ENCODE measurements at regions not wholly inside any gene's neighbourhood (a gene's known extent, or its start where the extent isn't known, plus 50 kb on each side); places are given as distances from the start of the nearest gene placed in this dataset.

DNA sequence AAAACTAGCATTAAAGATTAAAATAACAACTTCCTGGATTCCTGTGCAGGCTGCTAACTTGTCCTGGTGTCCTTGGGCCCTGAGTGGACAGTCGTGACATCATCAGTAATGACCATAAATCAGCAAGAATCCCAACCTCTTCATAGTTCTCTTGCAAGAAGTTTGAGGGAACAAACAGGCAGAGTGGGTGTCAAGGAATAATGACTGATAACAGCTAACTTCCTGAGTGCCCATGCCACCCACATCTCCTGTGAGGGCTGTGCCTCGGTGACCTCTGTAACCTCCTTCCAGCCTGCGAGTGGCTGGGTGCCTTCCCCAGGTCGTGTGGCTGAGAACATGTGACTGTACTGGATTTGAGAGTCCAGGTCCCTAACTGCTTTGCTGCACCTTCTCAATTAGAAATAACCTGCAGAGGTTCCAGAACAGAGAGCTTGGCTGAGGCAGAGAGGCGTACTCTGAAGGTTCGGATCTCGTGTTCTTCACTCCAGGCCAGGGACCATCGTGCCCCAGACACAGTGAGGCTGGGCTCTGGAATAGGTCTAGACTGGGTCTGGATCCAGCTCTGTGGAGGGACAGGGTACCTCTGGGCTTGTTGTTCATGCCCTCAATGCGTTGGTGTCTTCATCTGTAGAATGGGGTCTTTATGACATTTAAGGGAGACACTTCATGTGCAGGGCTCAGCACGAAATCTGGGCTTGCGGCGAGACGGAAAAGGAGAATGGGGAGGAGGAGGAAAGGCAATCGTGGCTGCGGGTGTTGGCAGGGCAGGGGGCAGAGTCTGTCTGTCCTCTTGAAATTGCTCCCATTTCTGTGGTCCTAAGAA lies 313.1 kb upstream of the ZNF32 start:
- Mint-ChIP-seq H3K36me3 (ENCODE audit: insufficient read depth) (no peaks in the 10 kb centered on the region), H3K4me3 (no peak overlapping the region), H3K27ac (ENCODE audit: low read depth) (no peak overlapping the region), H3K27me3 (peaks cover 53% of the 10 kb centered on the region), H3K9me3 (no peaks in the 10 kb centered on the region), H3K4me1 (no peaks in the 10 kb centered on the region)
- no peak for ATAC-seq (replicated peaks; ENCODE audit: extremely low read depth, poor library complexity, severe bottlenecking)
- peak in 1 of 2 donors; percentile 6 for DNase-seq (ENCODE audit: low spot score in 2 of 2)

DNA sequence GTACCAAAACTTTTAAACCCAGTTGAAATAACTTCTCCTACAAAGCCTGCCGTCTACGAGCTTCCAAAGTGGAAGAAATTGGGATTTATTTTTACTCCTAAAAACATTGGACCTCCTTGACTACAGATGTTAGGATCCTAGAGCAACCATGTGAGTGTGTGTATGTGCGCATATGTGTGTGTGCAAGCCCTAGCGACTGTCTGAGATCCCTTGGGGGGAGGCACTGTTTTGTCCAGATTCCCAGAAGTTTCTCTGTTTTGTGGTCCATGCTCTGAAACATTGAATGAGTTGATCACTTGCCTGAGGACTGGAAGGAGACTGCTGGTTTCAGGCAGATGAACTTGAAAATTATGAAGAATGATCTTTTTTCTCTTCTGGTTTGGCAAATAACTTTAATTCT lies 312.3 kb upstream of the ZNF32 start:
- no peak overlapping the region for H3K4me3 Mint-ChIP-seq
- peaks cover 55% of the 10 kb centered on the region for H3K27me3 Mint-ChIP-seq
- ATAC-seq (replicated peaks; ENCODE audit: extremely low read depth, poor library complexity, severe bottlenecking) (no peak), DNase-seq (ENCODE audit: low spot score in 2 of 2) (no peak)
- no peaks in the 10 kb centered on the region for H3K4me1 Mint-ChIP-seq
- H3K27ac Mint-ChIP-seq (ENCODE audit: low read depth) = no peak overlapping the region
- H3K9me3 Mint-ChIP-seq = no peaks in the 10 kb centered on the region
- no peaks in the 10 kb centered on the region for H3K36me3 Mint-ChIP-seq (ENCODE audit: insufficient read depth)

DNA sequence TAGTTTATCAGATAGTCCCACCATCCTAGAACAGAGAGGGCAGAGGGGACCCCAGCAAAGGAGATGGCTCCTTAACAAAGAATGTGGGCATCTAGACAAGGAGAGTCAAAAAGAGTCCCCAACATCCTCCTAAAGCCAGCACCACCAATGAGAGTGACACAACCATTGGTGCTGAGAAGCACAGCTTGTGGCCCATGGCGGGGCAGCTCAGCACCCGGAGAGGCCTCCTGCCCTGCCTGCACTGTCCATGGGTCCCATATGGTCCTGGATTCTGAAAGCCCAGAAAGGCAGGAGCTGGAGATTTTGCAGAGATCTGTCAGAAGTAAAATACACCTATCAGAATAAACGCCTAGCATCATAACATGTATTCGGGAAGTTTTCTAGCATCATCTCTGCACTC lies 311.8 kb upstream of the ZNF32 start:
- no peaks in the 10 kb centered on the region for H3K4me1 Mint-ChIP-seq
- H3K27ac Mint-ChIP-seq (ENCODE audit: low read depth) = no peak overlapping the region
- H3K36me3 Mint-ChIP-seq (ENCODE audit: insufficient read depth) = no peaks in the 10 kb centered on the region
- H3K4me3 Mint-ChIP-seq = no peak overlapping the region
- no peaks in the 10 kb centered on the region for H3K9me3 Mint-ChIP-seq
- H3K27me3 Mint-ChIP-seq = peaks cover 56% of the 10 kb centered on the region
- DNase-seq (ENCODE audit: low spot score in 2 of 2) = no peak
- ATAC-seq (replicated peaks; ENCODE audit: extremely low read depth, poor library complexity, severe bottlenecking) = no peak

DNA sequence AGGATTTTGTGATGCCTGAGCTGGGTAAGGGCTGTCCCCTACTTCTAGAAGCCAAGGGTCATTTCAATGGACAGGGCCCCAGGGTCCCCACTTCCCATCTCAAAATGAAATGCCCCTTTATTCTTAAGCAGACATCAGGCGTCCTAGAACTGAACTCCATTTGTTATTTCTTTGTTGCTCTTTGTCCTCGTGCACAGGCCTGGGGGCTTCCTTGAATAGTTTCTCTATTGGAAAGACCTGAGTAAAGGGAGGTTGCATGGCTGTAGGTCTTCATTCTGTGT lies 311.4 kb upstream of the ZNF32 start:
- Mint-ChIP-seq H3K27me3 (peaks cover 56% of the 10 kb centered on the region), H3K4me3 (no peak overlapping the region), H3K9me3 (no peaks in the 10 kb centered on the region), H3K27ac (ENCODE audit: low read depth) (no peak overlapping the region), H3K4me1 (no peaks in the 10 kb centered on the region), H3K36me3 (ENCODE audit: insufficient read depth) (no peaks in the 10 kb centered on the region)
- no peak for DNase-seq (ENCODE audit: low spot score in 2 of 2)
- no peak for ATAC-seq (replicated peaks; ENCODE audit: extremely low read depth, poor library complexity, severe bottlenecking)

DNA sequence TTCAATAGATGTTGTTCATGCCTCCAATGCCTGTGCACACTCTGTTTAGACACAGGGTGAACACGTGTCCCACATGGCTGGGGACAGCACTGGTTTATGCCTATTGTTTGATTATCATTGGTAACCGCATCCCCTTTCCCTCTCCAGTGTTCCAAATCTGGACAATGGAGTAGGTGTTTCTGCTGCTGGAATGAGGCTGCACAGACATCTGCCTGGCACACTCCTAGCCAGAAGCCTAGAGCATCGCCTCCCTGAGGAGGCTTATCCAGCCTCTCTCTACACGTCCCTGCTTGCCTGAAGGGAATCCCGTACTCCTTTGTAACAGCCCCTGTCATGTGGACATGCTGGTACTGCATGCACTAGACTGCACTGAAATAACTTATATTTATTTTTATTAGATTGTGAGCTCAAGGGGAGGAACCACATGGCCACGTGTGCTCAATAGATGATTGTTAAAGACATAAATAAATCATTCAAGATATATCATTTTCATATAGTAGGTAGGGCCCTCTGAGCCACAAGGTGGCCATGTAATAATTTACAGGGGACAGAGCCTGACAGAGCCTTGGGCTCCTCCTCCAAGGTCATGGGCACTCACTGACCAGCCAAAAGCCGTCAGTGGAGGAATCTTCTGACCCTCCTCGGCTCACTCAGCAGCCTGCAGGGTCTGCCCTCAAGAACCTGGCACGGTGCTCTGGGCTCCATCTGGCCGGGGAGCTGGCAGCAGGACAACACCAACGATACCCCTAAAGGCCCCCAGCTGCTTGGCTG lies 310.9 kb upstream of the ZNF32 start:
- ATAC-seq (replicated peaks; ENCODE audit: extremely low read depth, poor library complexity, severe bottlenecking) = no peak
- peaks cover 56% of the 10 kb centered on the region for H3K27me3 Mint-ChIP-seq
- no peaks in the 10 kb centered on the region for H3K9me3 Mint-ChIP-seq
- peak in 1 of 2 donors; percentile 4 for DNase-seq (ENCODE audit: low spot score in 2 of 2)
- H3K4me3 Mint-ChIP-seq = no peak overlapping the region
- H3K27ac Mint-ChIP-seq (ENCODE audit: low read depth) = no peak overlapping the region
- H3K36me3 Mint-ChIP-seq (ENCODE audit: insufficient read depth) = no peaks in the 10 kb centered on the region
- H3K4me1 Mint-ChIP-seq = no peaks in the 10 kb centered on the region

DNA sequence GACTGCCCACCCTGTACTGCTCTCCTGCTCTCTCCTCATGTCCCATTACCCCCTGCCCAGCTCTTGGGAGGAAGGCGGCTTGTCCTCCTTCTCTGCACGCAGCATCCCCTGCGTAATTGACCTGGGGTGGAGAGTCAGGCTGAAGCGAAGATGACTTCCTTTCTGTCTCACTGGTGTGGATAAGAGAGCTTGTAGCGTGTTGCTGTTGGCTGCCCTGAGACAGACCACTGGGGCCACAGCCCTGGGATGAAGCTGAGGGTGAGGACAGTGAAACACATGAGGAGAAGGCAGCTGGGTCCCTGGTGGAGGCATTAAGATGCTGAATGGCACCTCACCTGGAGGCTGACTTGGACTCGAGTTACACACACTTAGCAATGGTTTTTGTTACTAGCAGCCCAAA lies 310.3 kb upstream of the ZNF32 start:
- ATAC-seq (replicated peaks; ENCODE audit: extremely low read depth, poor library complexity, severe bottlenecking) (no peak), DNase-seq (ENCODE audit: low spot score in 2 of 2) (peak in 1 of 2 donors; percentile 7)
- Mint-ChIP-seq H3K27ac (ENCODE audit: low read depth) (no peak overlapping the region), H3K4me3 (no peak overlapping the region), H3K4me1 (no peaks in the 10 kb centered on the region), H3K9me3 (no peaks in the 10 kb centered on the region), H3K27me3 (peaks cover 56% of the 10 kb centered on the region), H3K36me3 (ENCODE audit: insufficient read depth) (no peaks in the 10 kb centered on the region)

DNA sequence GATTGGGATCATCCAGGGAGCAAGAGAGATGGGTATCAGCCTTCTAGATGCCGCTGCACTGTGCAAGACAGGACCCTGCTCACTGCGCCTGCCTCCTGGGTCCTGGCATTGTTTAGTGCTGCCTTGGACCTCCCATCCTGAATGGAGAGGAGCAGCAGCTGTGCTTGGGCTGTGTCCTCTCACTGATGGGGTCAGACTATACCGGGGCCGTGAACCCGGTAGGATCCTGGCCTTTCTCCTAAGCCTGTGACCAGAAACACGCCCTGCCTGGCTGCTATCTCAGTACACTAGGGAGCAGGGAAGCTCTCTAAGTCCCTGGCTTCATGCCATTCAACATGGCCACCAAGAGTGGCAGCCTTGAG lies 309.4 kb upstream of the ZNF32 start:
- no peaks in the 10 kb centered on the region for H3K9me3 Mint-ChIP-seq
- no peak for ATAC-seq (replicated peaks; ENCODE audit: extremely low read depth, poor library complexity, severe bottlenecking)
- DNase-seq (ENCODE audit: low spot score in 2 of 2) = peak in 1 of 2 donors; percentile 6
- H3K36me3 Mint-ChIP-seq (ENCODE audit: insufficient read depth) = no peaks in the 10 kb centered on the region
- peaks cover 63% of the 10 kb centered on the region for H3K27me3 Mint-ChIP-seq
- no peak overlapping the region for H3K27ac Mint-ChIP-seq (ENCODE audit: low read depth)
- H3K4me3 Mint-ChIP-seq = no peak overlapping the region
- no peaks in the 10 kb centered on the region for H3K4me1 Mint-ChIP-seq

DNA sequence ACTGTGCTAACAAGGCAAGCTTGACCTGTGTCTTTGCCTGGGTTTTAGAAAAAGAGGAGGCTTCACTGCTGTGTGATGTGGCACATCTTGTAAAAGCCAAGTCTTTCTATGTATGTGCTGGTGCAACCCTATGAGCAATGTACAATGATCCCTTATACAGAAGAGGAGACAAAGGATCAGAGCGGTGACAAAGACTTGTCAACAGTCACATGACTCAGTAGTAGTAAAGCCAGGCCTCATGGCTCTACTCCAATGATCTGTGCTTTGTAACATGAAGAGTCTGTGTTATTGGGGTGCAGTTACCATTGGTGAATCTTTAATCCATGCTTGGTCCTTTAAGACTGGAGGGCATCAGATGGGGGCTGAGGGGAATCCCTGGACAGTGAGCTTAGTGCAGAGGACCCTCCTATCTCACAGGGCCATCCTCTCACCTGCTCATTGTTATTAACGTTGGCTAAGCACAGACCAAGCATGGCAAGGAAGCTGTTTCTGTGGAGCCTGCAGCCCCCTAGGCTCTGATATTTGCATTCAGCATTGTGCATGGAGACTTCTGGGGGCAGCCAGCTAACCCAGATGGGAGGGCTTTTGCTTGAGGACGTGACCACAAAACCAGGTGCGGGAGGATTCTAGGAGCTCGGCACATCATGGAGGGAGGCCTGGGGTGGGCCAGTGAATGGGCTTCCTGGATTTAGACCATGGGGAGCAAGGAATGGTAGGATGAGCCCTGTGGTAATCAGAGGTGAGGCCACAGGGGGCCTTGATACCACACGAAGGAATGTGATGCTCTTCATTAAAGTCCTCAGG lies 308.8 kb upstream of the ZNF32 start:
- Mint-ChIP-seq H3K27me3 (peaks cover 68% of the 10 kb centered on the region), H3K4me1 (no peaks in the 10 kb centered on the region), H3K27ac (ENCODE audit: low read depth) (no peak overlapping the region), H3K9me3 (no peaks in the 10 kb centered on the region), H3K4me3 (no peak overlapping the region), H3K36me3 (ENCODE audit: insufficient read depth) (no peaks in the 10 kb centered on the region)
- DNase-seq (ENCODE audit: low spot score in 2 of 2) (peak in 1 of 2 donors; percentile 4), ATAC-seq (replicated peaks; ENCODE audit: extremely low read depth, poor library complexity, severe bottlenecking) (no peak)

DNA sequence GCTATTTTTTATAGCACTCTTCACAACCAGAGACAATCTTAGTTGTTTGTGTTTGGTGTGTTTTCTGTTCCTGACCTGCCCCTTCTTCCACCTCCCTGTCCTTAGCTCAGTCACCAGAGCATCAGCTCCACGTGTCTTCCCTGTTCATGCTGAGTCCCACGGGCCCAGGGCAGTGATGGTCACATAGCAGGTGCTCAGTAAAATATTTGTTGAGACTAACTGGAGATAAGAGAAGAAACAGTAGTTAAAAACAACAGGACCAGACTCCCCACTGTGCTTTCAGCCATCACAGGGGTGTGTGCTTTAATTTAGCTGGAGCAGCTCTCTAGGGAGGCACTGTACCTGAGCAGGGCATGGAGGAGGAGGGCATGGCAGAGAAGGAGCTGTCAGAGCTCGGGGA lies 307.3 kb upstream of the ZNF32 start:
- no peak for ATAC-seq (replicated peaks; ENCODE audit: extremely low read depth, poor library complexity, severe bottlenecking)
- Mint-ChIP-seq H3K36me3 (ENCODE audit: insufficient read depth) (no peaks in the 10 kb centered on the region), H3K27me3 (peaks cover 80% of the 10 kb centered on the region), H3K4me3 (no peak overlapping the region), H3K4me1 (no peaks in the 10 kb centered on the region), H3K9me3 (no peaks in the 10 kb centered on the region), H3K27ac (ENCODE audit: low read depth) (no peak overlapping the region)
- peak in 1 of 2 donors; percentile 5 for DNase-seq (ENCODE audit: low spot score in 2 of 2)

DNA sequence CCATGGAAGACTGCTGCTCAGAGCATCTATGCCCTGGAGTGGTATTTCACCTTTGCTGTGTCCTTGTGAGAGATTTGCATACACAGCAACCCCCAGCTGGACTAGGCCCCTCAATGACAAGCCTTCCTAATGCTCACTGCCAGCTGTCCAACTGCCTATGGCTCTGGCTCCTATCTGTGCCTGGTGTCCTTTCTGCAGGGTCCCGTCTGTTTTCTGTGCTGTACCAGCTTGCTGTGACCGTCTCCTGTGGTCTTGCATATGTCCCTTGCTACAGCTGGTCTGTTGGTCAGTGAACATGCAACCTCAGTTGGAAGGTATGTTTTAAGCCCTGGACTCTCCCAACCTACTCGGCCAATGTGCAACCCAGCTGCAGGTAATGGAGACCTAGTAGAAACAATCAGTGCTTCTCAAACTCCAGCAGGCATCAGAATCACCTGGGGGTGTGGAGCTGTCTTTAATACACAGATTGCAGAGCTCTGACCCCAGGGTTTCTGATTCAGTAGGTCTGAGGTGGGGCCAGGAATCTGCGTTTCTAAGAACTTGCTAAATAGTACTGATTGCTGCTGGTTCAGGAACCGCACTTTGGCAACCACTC lies 306.4 kb upstream of the ZNF32 start:
- H3K9me3 Mint-ChIP-seq = no peaks in the 10 kb centered on the region
- no peaks in the 10 kb centered on the region for H3K4me1 Mint-ChIP-seq
- peaks cover 89% of the 10 kb centered on the region for H3K27me3 Mint-ChIP-seq
- ATAC-seq (replicated peaks; ENCODE audit: extremely low read depth, poor library complexity, severe bottlenecking) (no peak), DNase-seq (ENCODE audit: low spot score in 2 of 2) (peak in 1 of 2 donors; percentile 5)
- no peak overlapping the region for H3K4me3 Mint-ChIP-seq
- H3K27ac Mint-ChIP-seq (ENCODE audit: low read depth) = no peak overlapping the region
- H3K36me3 Mint-ChIP-seq (ENCODE audit: insufficient read depth) = peaks cover 2% of the 10 kb centered on the region

DNA sequence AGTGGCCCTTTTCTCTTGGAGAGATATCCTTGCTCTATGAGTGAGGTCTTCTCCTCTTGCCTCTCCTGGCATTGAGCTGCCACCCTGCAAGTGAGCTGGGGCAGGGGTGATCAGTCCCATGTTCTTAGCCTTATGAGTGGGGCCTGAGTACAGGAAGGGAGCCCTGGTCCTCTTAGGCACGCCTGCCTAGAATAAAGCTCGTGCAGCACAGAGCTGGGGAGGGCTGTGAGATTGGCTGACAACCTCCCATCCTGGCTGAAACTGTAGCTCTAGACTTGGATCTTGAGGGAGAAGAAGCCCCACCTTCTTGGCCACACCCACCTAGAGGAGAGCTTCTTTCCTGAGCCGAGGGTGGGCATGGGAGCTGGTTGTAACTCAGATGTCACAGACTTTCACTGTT lies 305.0 kb upstream of the ZNF32 start:
- H3K27me3 Mint-ChIP-seq = peaks cover 91% of the 10 kb centered on the region
- H3K9me3 Mint-ChIP-seq = no peaks in the 10 kb centered on the region
- ATAC-seq (replicated peaks; ENCODE audit: extremely low read depth, poor library complexity, severe bottlenecking) = no peak
- peak in 1 of 2 donors; percentile 6 for DNase-seq (ENCODE audit: low spot score in 2 of 2)
- H3K27ac Mint-ChIP-seq (ENCODE audit: low read depth) = no peak overlapping the region
- no peaks in the 10 kb centered on the region for H3K4me1 Mint-ChIP-seq
- H3K4me3 Mint-ChIP-seq = no peak overlapping the region
- peaks cover 2% of the 10 kb centered on the region for H3K36me3 Mint-ChIP-seq (ENCODE audit: insufficient read depth)

DNA sequence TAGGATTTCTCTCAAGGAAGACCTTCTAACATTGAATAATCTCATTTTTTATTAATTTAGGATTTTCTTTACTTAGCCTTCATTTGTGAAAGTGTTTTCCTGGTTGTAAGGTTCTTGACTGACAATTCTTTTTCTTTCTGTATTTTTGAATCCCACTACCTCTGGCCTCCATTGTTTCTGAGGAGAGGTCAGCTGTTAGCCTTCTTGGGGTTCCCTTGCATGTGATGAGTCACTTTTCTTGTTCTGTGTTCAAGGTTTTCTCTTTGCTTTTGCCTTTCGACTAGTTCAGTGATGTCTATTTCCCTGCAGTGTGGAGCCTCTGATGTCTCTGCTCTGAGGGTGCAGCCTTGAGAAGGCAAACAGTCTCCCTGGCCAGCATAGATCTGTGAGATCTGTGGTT lies 304.1 kb upstream of the ZNF32 start:
- H3K4me1 Mint-ChIP-seq = no peaks in the 10 kb centered on the region
- ATAC-seq (replicated peaks; ENCODE audit: extremely low read depth, poor library complexity, severe bottlenecking) (no peak), DNase-seq (ENCODE audit: low spot score in 2 of 2) (peak in 1 of 2 donors; percentile 2)
- H3K36me3 Mint-ChIP-seq (ENCODE audit: insufficient read depth) = peaks cover 2% of the 10 kb centered on the region
- H3K4me3 Mint-ChIP-seq = no peak overlapping the region
- peaks cover 82% of the 10 kb centered on the region for H3K27me3 Mint-ChIP-seq
- no peaks in the 10 kb centered on the region for H3K9me3 Mint-ChIP-seq
- no peak overlapping the region for H3K27ac Mint-ChIP-seq (ENCODE audit: low read depth)
